BLaER1 treated with 17β-estradiol and CSF1 and Interleukin-3, amounts not matched to agents 10 nM and 100 nM (cell line): ENCODE measurements at regions not wholly inside any gene's neighbourhood (a gene's known extent, or its start where the extent isn't known, plus 50 kb on each side); places are given as distances from the start of the nearest gene placed in this dataset.

Experiments
- H3K27ac ChIP-seq, 11 experiments: shearing (Covaris generic); formaldehyde crosslinking; 2 replicates each; pipeline ENCODE4 v1.8.1; 2022
- H3K27me3 ChIP-seq, 11 experiments: shearing (Covaris generic); formaldehyde crosslinking; 2 replicates each; pipeline ENCODE4 v1.8.1; 2022
- H3K36me3 ChIP-seq, 11 experiments: shearing (Covaris generic); formaldehyde crosslinking; 2 replicates each; pipeline ENCODE4 v1.8.1; 2022
- H3K4me1 ChIP-seq, 10 experiments: shearing (Covaris generic); formaldehyde crosslinking; 2 replicates each; pipeline ENCODE4 v1.8.1; 2022
- H3K4me2 ChIP-seq, 11 experiments: shearing (Covaris generic); formaldehyde crosslinking; 2 replicates each; pipeline ENCODE4 v1.8.1; 2022
- H3K4me3 ChIP-seq, 10 experiments: shearing (Covaris generic); formaldehyde crosslinking; 2 replicates each; pipeline ENCODE4 v1.8.1; 2022
- H3K9ac ChIP-seq, 11 experiments: shearing (Covaris generic); formaldehyde crosslinking; 2 replicates each; pipeline ENCODE4 v1.8.1; 2022
- H3K9me3 ChIP-seq, 11 experiments: shearing (Covaris generic); formaldehyde crosslinking; replicated peaks in 1 of 11; 2 replicates each; pipeline ENCODE4 v1.8.1; 2022
- H4K20me1 ChIP-seq, 11 experiments: shearing (Covaris generic); formaldehyde crosslinking; 2 replicates each; pipeline ENCODE4 v1.8.1; 2022
- Cebpa-rat ChIP-seq, 11 experiments: shearing (Covaris generic); IDR thresholded peaks; 2 replicates each; pipeline ENCODE4 v1.8.1; 2022

GRCh38 chr4:161160718-161161117, 1003.1 kb downstream of the FSTL5 start:
- Histone ChIP-seq H3K27me3 (no peaks in the 10 kb centered on the region), H3K4me3 (no peak overlapping the region), H3K27ac (no peak overlapping the region), H3K9ac (no peak overlapping the region), H3K9me3 (no peaks in the 10 kb centered on the region), H3K4me1 (no peaks in the 10 kb centered on the region), H3K36me3 (no peaks in the 10 kb centered on the region), H4K20me1 (no peaks in the 10 kb centered on the region), H3K4me2 (no peak overlapping the region)
- TF ChIP-seq Cebpa-rat (IDR thresholded peaks at IDR 0.05): no peak

- Histone ChIP-seq H3K27me3 (no peaks in the 10 kb centered on the region), H3K4me2 (no peak overlapping the region), H3K4me3 (no peak overlapping the region), H3K27ac (no peak overlapping the region), H3K9me3 (no peaks in the 10 kb centered on the region), H3K4me1 (no peaks in the 10 kb centered on the region), H3K36me3 (no peaks in the 10 kb centered on the region), H4K20me1 (no peaks in the 10 kb centered on the region), H3K9ac (no peak overlapping the region)
- TF ChIP-seq Cebpa-rat (IDR thresholded peaks at IDR 0.05): no peak
These were observed 1015.7 kb downstream of the FSTL5 start for GRCh38 chr4:161148051-161148450.

- Histone ChIP-seq H3K4me1 (no peaks in the 10 kb centered on the region), H3K9ac (no peak overlapping the region), H3K27ac (no peak overlapping the region), H3K36me3 (no peaks in the 10 kb centered on the region), H3K4me2 (no peak overlapping the region), H4K20me1 (no peaks in the 10 kb centered on the region), H3K27me3 (no peaks in the 10 kb centered on the region), H3K4me3 (no peak overlapping the region), H3K9me3 (peaks cover 0 to 4% (median 2%) of the 10 kb centered on the region in 11 experiments; a peak in 9 of 22 replicates)
- no peak for TF ChIP-seq Cebpa-rat (IDR thresholded peaks at IDR 0.05)
These were observed 1020.4 kb downstream of the FSTL5 start for GRCh38 chr4:161143375-161143774.

- Histone ChIP-seq H3K9me3 (peaks cover 11 to 19% (median 15%) of the 10 kb centered on the region in 11 experiments), H3K27ac (no peak overlapping the region), H3K4me2 (no peak overlapping the region), H3K4me3 (no peak overlapping the region), H3K4me1 (no peaks in the 10 kb centered on the region), H4K20me1 (no peaks in the 10 kb centered on the region), H3K27me3 (no peaks in the 10 kb centered on the region), H3K9ac (no peak overlapping the region), H3K36me3 (no peaks in the 10 kb centered on the region)
- no peak for TF ChIP-seq Cebpa-rat (IDR thresholded peaks at IDR 0.05)
These were observed 1029.0 kb downstream of the FSTL5 start for GRCh38 chr4:161134795-161135194.

- Histone ChIP-seq H3K36me3 (no peaks in the 10 kb centered on the region), H3K27ac (no peak overlapping the region), H3K4me2 (no peak overlapping the region), H3K9me3 (peaks cover 11 to 18% (median 15%) of the 10 kb centered on the region in 11 experiments), H3K4me1 (no peaks in the 10 kb centered on the region), H3K9ac (no peak overlapping the region), H3K4me3 (no peak overlapping the region), H4K20me1 (no peaks in the 10 kb centered on the region), H3K27me3 (no peaks in the 10 kb centered on the region)
- no peak for TF ChIP-seq Cebpa-rat (IDR thresholded peaks at IDR 0.05)
These were observed 1030.1 kb downstream of the FSTL5 start for GRCh38 chr4:161133586-161134276.

- Histone ChIP-seq H3K27ac (no peak overlapping the region), H3K4me3 (no peak overlapping the region), H3K4me2 (no peak overlapping the region), H3K27me3 (no peaks in the 10 kb centered on the region), H3K4me1 (no peaks in the 10 kb centered on the region), H3K9ac (no peak overlapping the region), H3K9me3 (peaks cover 8 to 11% (median 10%) of the 10 kb centered on the region in 11 experiments), H4K20me1 (no peaks in the 10 kb centered on the region), H3K36me3 (no peaks in the 10 kb centered on the region)
- TF ChIP-seq Cebpa-rat (IDR thresholded peaks at IDR 0.05): no peak
These were observed 1030.9 kb downstream of the FSTL5 start for GRCh38 chr4:161132715-161133425.

- H3K9ac ChIP-seq: no peak overlapping the region
- no peak for TF ChIP-seq Cebpa-rat (IDR thresholded peaks at IDR 0.05)
- no peak overlapping the region for H3K4me3 ChIP-seq
- H3K9me3 ChIP-seq: peaks cover 0 to 12% (median 5%) of the 10 kb centered on the region in 11 experiments; a peak in 7 of 22 replicates
- no peaks in the 10 kb centered on the region for H3K27me3 ChIP-seq
- no peaks in the 10 kb centered on the region for H3K36me3 ChIP-seq
- H3K4me2 ChIP-seq: no peak overlapping the region
- H3K4me1 ChIP-seq: no peaks in the 10 kb centered on the region
- no peaks in the 10 kb centered on the region for H4K20me1 ChIP-seq
- no peak overlapping the region for H3K27ac ChIP-seq
These were observed 1042.3 kb downstream of the FSTL5 start for GRCh38 chr4:161121451-161121850.

- Histone ChIP-seq H3K4me1 (no peaks in the 10 kb centered on the region), H3K4me2 (no peak overlapping the region), H3K27ac (no peak overlapping the region), H4K20me1 (no peaks in the 10 kb centered on the region), H3K9ac (no peak overlapping the region), H3K4me3 (no peak overlapping the region), H3K9me3 (no peaks in the 10 kb centered on the region), H3K36me3 (no peaks in the 10 kb centered on the region), H3K27me3 (no peaks in the 10 kb centered on the region)
- TF ChIP-seq Cebpa-rat (IDR thresholded peaks at IDR 0.05): no peak
These were observed 1061.9 kb downstream of the FSTL5 start for GRCh38 chr4:161101881-161102280.

GRCh38 chr4:161097821-161098220, 1066.0 kb downstream of the FSTL5 start:
- Histone ChIP-seq H3K4me2 (no peak overlapping the region), H3K9ac (no peak overlapping the region), H4K20me1 (no peaks in the 10 kb centered on the region), H3K9me3 (no peaks in the 10 kb centered on the region), H3K27ac (no peak overlapping the region), H3K4me1 (no peaks in the 10 kb centered on the region), H3K36me3 (no peaks in the 10 kb centered on the region), H3K4me3 (no peak overlapping the region), H3K27me3 (no peaks in the 10 kb centered on the region)
- TF ChIP-seq Cebpa-rat (IDR thresholded peaks at IDR 0.05): no peak

GRCh38 chr4:161061046-161061445, 1102.8 kb downstream of the FSTL5 start:
- H3K4me2 ChIP-seq: no peak overlapping the region
- no peak overlapping the region for H3K27ac ChIP-seq
- no peaks in the 10 kb centered on the region for H4K20me1 ChIP-seq
- no peaks in the 10 kb centered on the region for H3K4me1 ChIP-seq
- H3K9me3 ChIP-seq: no peaks in the 10 kb centered on the region
- no peak for TF ChIP-seq Cebpa-rat (IDR thresholded peaks at IDR 0.05)
- no peaks in the 10 kb centered on the region for H3K27me3 ChIP-seq
- no peak overlapping the region for H3K9ac ChIP-seq
- no peak overlapping the region for H3K4me3 ChIP-seq
- no peaks in the 10 kb centered on the region for H3K36me3 ChIP-seq
